ENCODE measurements at regions not wholly inside any gene's neighbourhood (a gene's known extent, or its start where the extent isn't known, plus 50 kb on each side); places are given as distances from the start of the nearest gene placed in this dataset.

- DNase-seq (ENCODE audit: low read depth): no peak
- H3K4me3 ChIP-seq (ENCODE audit: low read depth, low read length): no peak overlapping the region
- no peak for TF ChIP-seq CTCF (conservative IDR thresholded peaks at IDR 0.05; ENCODE audit: low read depth, low read length)
Observed at GRCh38 chr4:19686456-19686855, 565.2 kb upstream of the SLIT2 start.

GRCh38 chr4:19684084-19684483, 567.6 kb upstream of the SLIT2 start:
- no peak for DNase-seq (ENCODE audit: low read depth)
- no peak for TF ChIP-seq CTCF (conservative IDR thresholded peaks at IDR 0.05; ENCODE audit: low read depth, low read length)
- no peak overlapping the region for H3K4me3 ChIP-seq (ENCODE audit: low read depth, low read length)

- TF ChIP-seq CTCF (conservative IDR thresholded peaks at IDR 0.05; ENCODE audit: low read depth, low read length): no peak
- no peak overlapping the region for H3K4me3 ChIP-seq (ENCODE audit: low read depth, low read length)
- DNase-seq (ENCODE audit: low read depth): no peak
Observed at GRCh38 chr4:19683426-19683825, 568.3 kb upstream of the SLIT2 start.

GRCh38 chr4:19677211-19677610, 574.5 kb upstream of the SLIT2 start:
- H3K4me3 ChIP-seq (ENCODE audit: low read depth, low read length): no peak overlapping the region
- DNase-seq (ENCODE audit: low read depth): no peak
- TF ChIP-seq CTCF (conservative IDR thresholded peaks at IDR 0.05; ENCODE audit: low read depth, low read length): no peak

GRCh38 chr4:19675172-19675811, 576.4 kb upstream of the SLIT2 start:
- peak; percentile 79 for DNase-seq (ENCODE audit: low read depth)
- no peak for TF ChIP-seq CTCF (conservative IDR thresholded peaks at IDR 0.05; ENCODE audit: low read depth, low read length)
- no peak overlapping the region for H3K4me3 ChIP-seq (ENCODE audit: low read depth, low read length)

GRCh38 chr4:19659101-19659500, 592.6 kb upstream of the SLIT2 start:
- no peak for TF ChIP-seq CTCF (conservative IDR thresholded peaks at IDR 0.05; ENCODE audit: low read depth, low read length)
- no peak for DNase-seq (ENCODE audit: low read depth)
- H3K4me3 ChIP-seq (ENCODE audit: low read depth, low read length): no peak overlapping the region

- H3K4me3 ChIP-seq (ENCODE audit: low read depth, low read length): no peak overlapping the region
- no peak for DNase-seq (ENCODE audit: low read depth)
- no peak for TF ChIP-seq CTCF (conservative IDR thresholded peaks at IDR 0.05; ENCODE audit: low read depth, low read length)
Observed at GRCh38 chr4:19657856-19658255, 593.8 kb upstream of the SLIT2 start.

All from choroid plexus epithelial cell (primary cell).